ENCODE measurements at regions not wholly inside any gene's neighbourhood (a gene's known extent, or its start where the extent isn't known, plus 50 kb on each side); places are given as distances from the start of the nearest gene placed in this dataset.

GRCh38 chr5:148897842-148898241 lies 71.4 kb downstream of the ADRB2 start:
- intact Hi-C loops (cut with DNase I): no loop called here
- H3K27me3 ChIP-seq: no peaks in the 10 kb centered on the region
- no peak overlapping the region for H3K27ac ChIP-seq
- no peak for DNase-seq (ENCODE audit: low spot score in 2 of 2)
- H3K9me3 ChIP-seq: peaks cover 0 to 24% of the 10 kb centered on the region in 2 donors
- TF ChIP-seq CTCF (IDR thresholded peaks at IDR 0.05): no peak
- no peaks in the 10 kb centered on the region for H3K36me3 ChIP-seq
- no peaks in the 10 kb centered on the region for H3K4me1 ChIP-seq
- H3K4me3 ChIP-seq: no peak overlapping the region

- Histone ChIP-seq H3K4me3 (no peak overlapping the region), H3K27me3 (no peaks in the 10 kb centered on the region), H3K9me3 (peaks cover 0 to 21% of the 10 kb centered on the region in 2 donors), H3K27ac (no peak overlapping the region), H3K4me1 (peaks cover 5 to 6% of the 10 kb centered on the region in 2 donors), H3K36me3 (no peaks in the 10 kb centered on the region)
- no peak for TF ChIP-seq CTCF (IDR thresholded peaks at IDR 0.05)
- intact Hi-C loops (cut with DNase I): no loop called here
- no peak for DNase-seq (ENCODE audit: low spot score in 2 of 2)
These were observed 72.1 kb downstream of the ADRB2 start for GRCh38 chr5:148898413-148899075.

DNA sequence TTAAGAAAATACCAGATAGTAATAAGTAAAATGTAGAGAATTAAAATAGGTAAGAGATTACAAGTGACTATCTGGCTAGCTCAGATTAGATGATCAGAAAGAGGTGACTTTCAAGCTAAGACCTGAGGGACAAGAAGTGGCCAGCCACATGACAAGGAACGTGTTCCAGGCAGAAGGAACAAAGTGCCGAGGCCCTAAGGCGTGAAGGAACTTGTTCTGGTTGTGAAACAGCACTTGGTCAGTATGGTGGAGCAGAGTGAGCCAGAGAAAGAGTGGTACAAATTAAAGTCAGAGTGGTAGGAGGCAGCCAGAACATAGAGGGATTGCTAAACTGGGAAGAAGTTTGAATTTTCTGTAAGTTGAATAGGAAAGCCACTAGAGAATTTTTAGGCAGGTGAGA lies 73.6 kb downstream of the ADRB2 start:
- TF ChIP-seq CTCF (IDR thresholded peaks at IDR 0.05): no peak
- H3K36me3 ChIP-seq: no peaks in the 10 kb centered on the region
- peaks cover 5 to 20% of the 10 kb centered on the region in 2 donors for H3K4me1 ChIP-seq
- intact Hi-C loops (cut with DNase I): loop anchor here (5.0 kb wide), 2 partner anchors 67 to 73 kb away; partner anchors contain the start of gene ADRB2
- no peak overlapping the region for H3K27ac ChIP-seq
- H3K27me3 ChIP-seq: no peaks in the 10 kb centered on the region
- H3K4me3 ChIP-seq: no peak overlapping the region
- peaks cover 0 to 6% of the 10 kb centered on the region in 2 donors for H3K9me3 ChIP-seq
- DNase-seq (ENCODE audit: low spot score in 2 of 2): no peak

DNA sequence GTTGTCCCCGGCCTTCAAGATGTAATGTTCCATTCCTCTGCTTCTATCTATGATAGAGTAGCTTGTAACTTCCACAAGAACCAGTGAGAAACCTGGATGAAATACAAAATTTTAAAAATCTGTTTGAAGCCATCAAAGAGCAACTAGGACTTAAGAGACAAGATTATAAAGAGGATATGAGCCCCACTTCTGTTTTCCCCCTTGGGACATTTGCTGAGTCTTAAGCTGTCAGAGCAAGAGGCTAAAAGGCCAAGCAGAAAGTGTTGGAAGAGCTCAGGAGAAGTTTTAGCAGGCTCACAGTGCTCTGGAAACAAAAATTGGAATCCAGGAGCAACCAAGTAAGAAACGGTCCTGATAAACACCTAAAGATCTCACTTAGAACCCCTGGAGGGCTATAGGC lies 76.1 kb downstream of the ADRB2 start:
- peaks cover 5 to 22% of the 10 kb centered on the region in 2 donors for H3K4me1 ChIP-seq
- H3K9me3 ChIP-seq: no peaks in the 10 kb centered on the region
- no peaks in the 10 kb centered on the region for H3K36me3 ChIP-seq
- H3K4me3 ChIP-seq: no peak overlapping the region
- no peak for DNase-seq (ENCODE audit: low spot score in 2 of 2)
- no peaks in the 10 kb centered on the region for H3K27me3 ChIP-seq
- no peak for TF ChIP-seq CTCF (IDR thresholded peaks at IDR 0.05)
- intact Hi-C loops (cut with DNase I): loop anchor here (5.0 kb wide), 2 partner anchors 65 to 75 kb away; partner anchors contain the start of gene ADRB2
- H3K27ac ChIP-seq: peak overlapping the region; percentile 49 to 81

DNA sequence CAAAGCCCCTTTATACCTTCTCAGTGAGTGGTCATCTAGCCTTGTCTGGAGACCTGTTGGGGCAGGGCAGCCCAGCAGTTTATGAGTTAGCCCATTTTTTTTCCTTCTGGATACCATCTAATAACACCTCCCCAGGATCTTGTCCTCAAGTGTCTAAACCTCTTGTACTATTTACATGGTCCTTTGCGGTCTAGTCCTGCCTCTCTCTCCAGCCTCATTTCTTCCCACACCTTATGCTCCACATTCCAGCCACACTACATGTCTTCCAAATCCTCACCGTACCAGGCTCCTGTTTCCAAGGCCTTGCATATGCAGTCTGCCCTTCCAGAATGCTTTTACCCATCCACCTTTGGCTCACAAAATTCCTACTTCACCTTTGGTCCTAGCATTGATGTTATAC lies 77.2 kb downstream of the ADRB2 start:
- Histone ChIP-seq H3K36me3 (no peaks in the 10 kb centered on the region), H3K4me3 (no peak overlapping the region), H3K4me1 (peaks cover 5 to 22% of the 10 kb centered on the region in 2 donors), H3K27ac (peak overlapping the region; percentile 66 to 81), H3K9me3 (no peaks in the 10 kb centered on the region), H3K27me3 (no peaks in the 10 kb centered on the region)
- no peak for DNase-seq (ENCODE audit: low spot score in 2 of 2)
- TF ChIP-seq CTCF (IDR thresholded peaks at IDR 0.05): no peak
- intact Hi-C loops (cut with DNase I): loop anchor here (5.0 kb wide), 2 partner anchors 64 to 76 kb away; partner anchors contain the start of gene ADRB2
